NT2/D1 (cell line): ENCODE measurements at regions not wholly inside any gene's neighbourhood (a gene's known extent, or its start where the extent isn't known, plus 50 kb on each side); places are given as distances from the start of the nearest gene placed in this dataset.

Source experiments
- SUZ12 ChIP-seq: IDR thresholded peaks from 2 replicates; pipeline ENCODE4 v1.6.1; 2011; ENCODE audit not compliant: insufficient read length, insufficient read depth; ENCODE audit errors: extremely low read depth
- ZNF274 ChIP-seq: IDR thresholded peaks from 2 replicates; pipeline ENCODE4 v1.6.1; 2011; ENCODE audit warnings: mild to moderate bottlenecking, low read depth, low read length

DNA sequence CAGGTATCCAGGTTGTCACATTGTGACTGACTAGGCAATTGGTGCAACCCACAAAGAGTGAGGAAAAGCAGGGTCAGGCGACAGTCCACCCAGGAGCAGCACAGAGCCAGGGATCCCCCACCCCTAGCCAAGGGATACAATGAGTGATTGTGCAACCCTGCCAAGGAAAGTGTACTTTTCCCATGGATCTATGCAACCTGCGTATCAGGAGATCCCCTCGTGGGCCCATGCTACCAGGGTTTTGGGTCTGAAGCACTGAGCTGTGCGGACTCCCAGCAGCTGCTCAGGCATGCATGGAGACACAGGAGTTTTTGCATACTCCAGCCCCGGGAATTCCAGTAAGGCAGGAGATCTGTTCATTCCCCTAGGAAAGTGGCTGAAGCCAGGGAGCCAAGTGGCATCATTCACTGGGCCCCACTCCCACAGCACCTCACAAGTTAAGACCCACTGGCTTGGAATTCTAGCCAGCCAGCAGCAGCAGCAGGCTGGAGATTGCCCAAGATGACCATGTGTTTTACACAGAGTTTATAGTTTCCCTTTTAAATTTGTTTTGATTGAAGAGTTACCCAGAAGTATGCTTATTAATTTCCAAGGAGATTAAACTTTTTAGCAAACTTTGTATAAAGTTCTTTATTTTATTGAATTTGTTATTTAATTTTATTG lies 136.0 kb downstream of the LTN1 start:
- TF ChIP-seq ZNF274 (no peak), SUZ12 (no peak)
